D721Med (cell line): ENCODE measurements at regions not wholly inside any gene's neighbourhood (a gene's known extent, or its start where the extent isn't known, plus 50 kb on each side); places are given as distances from the start of the nearest gene placed in this dataset.

Experiments
- DNase-seq: peaks from one replicate; pipeline ENCODE4 v3.0.0; 2011; ENCODE audit warnings: low spot score; ENCODE audit not compliant: insufficient read length
- FAIRE-seq: peaks from 2 replicates; lab custom pipeline; 2011; peaks lifted over from hg19 to GRCh38; lab: Jason Lieb, UNC
- CTCF ChIP-seq: IDR thresholded peaks from 2 replicates; pipeline ENCODE4 v1.5.1; 2012; ENCODE audit warnings: mild to moderate bottlenecking, control low read depth; ENCODE audit not compliant: insufficient read depth; ENCODE audit errors: missing control alignments

- TF ChIP-seq CTCF = no peak
- DNase-seq (no peak), FAIRE-seq (no peak)
These were observed 182.5 kb downstream of the PHETA1 start for GRCh38 chr12:111186347-111186746.

- TF ChIP-seq CTCF = no peak
- FAIRE-seq = no peak
- DNase-seq = no peak
These were observed 183.0 kb downstream of the PHETA1 start for GRCh38 chr12:111185889-111186227.

- DNase-seq (no peak), FAIRE-seq (no peak)
- TF ChIP-seq CTCF = no peak
These were observed 183.5 kb downstream of the PHETA1 start for GRCh38 chr12:111185206-111185888.

- no peak for TF ChIP-seq CTCF
- DNase-seq (no peak), FAIRE-seq (no peak)
These were observed 184.7 kb downstream of the PHETA1 start for GRCh38 chr12:111184161-111184560.

- DNase-seq = no peak
- no peak for FAIRE-seq
- no peak for TF ChIP-seq CTCF
These were observed 185.8 kb downstream of the PHETA1 start for GRCh38 chr12:111183094-111183493.

- TF ChIP-seq CTCF = no peak
- DNase-seq (no peak), FAIRE-seq (no peak)
These were observed 186.5 kb downstream of the PHETA1 start for GRCh38 chr12:111182382-111182781.

GRCh38 chr12:111181143-111181726 lies 187.7 kb downstream of the PHETA1 start:
- no peak for DNase-seq
- TF ChIP-seq CTCF = no peak
- FAIRE-seq = no peak
